ENCODE measurements at regions not wholly inside any gene's neighbourhood (a gene's known extent, or its start where the extent isn't known, plus 50 kb on each side); places are given as distances from the start of the nearest gene placed in this dataset.

- DNase-seq = no peak
These were observed 93.5 kb downstream of the C1orf94 start for GRCh38 chr1:34270181-34270580.

GRCh38 chr1:34272152-34272551 lies 95.4 kb downstream of the C1orf94 start:
- no peak for DNase-seq

- no peak for DNase-seq
These were observed 98.4 kb downstream of the C1orf94 start for GRCh38 chr1:34275150-34275549.

- DNase-seq = no peak
These were observed 99.9 kb downstream of the C1orf94 start for GRCh38 chr1:34276606-34277005.

GRCh38 chr1:34277150-34277549 lies 100.4 kb downstream of the C1orf94 start:
- no peak for DNase-seq

- no peak for DNase-seq
These were observed 101.5 kb downstream of the C1orf94 start for GRCh38 chr1:34278211-34278610.

- no peak for DNase-seq
These were observed 103.3 kb downstream of the C1orf94 start for GRCh38 chr1:34279971-34280370.

- DNase-seq = no peak
These were observed 103.8 kb downstream of the C1orf94 start for GRCh38 chr1:34280509-34280908.

GRCh38 chr1:34283142-34283541 lies 106.4 kb downstream of the C1orf94 start:
- no peak for DNase-seq

- DNase-seq = no peak
These were observed 109.8 kb downstream of the C1orf94 start for GRCh38 chr1:34286511-34286910.

GRCh38 chr1:34290831-34291230 lies 114.1 kb downstream of the C1orf94 start:
- no peak for DNase-seq

GRCh38 chr1:34292472-34292871 lies 115.8 kb downstream of the C1orf94 start:
- DNase-seq = no peak

GRCh38 chr1:34296059-34296458 lies 119.4 kb downstream of the C1orf94 start:
- no peak for DNase-seq

- DNase-seq = no peak
These were observed 126.1 kb downstream of the C1orf94 start for GRCh38 chr1:34302798-34303197.

GRCh38 chr1:34303218-34303617 lies 126.5 kb downstream of the C1orf94 start:
- DNase-seq = no peak

GRCh38 chr1:34306568-34306967 lies 129.9 kb downstream of the C1orf94 start:
- no peak for DNase-seq

- no peak for DNase-seq
These were observed 135.7 kb downstream of the C1orf94 start for GRCh38 chr1:34312359-34312758.

GRCh38 chr1:34315974-34316373 lies 139.3 kb downstream of the C1orf94 start:
- DNase-seq = no peak

- no peak for DNase-seq
These were observed 140.1 kb downstream of the C1orf94 start for GRCh38 chr1:34316773-34317172.

- DNase-seq = no peak
These were observed 142.5 kb downstream of the C1orf94 start for GRCh38 chr1:34319218-34319617.

- DNase-seq = no peak
These were observed 143.5 kb downstream of the C1orf94 start for GRCh38 chr1:34320053-34320669.

- DNase-seq = no peak
These were observed 146.3 kb downstream of the C1orf94 start for GRCh38 chr1:34322969-34323368.

GRCh38 chr1:34324879-34325440 lies 148.3 kb downstream of the C1orf94 start:
- DNase-seq = no peak

GRCh38 chr1:34328281-34328799 lies 151.6 kb downstream of the C1orf94 start:
- DNase-seq = no peak

- no peak for DNase-seq
These were observed 153.4 kb downstream of the C1orf94 start for GRCh38 chr1:34330061-34330460.

All from activated CD4-positive, CD25-positive, alpha-beta regulatory T cell treated with anti-CD3 and anti-CD28 coated beads, Interleukin-2, amount 50 U/mL, for 72 hours (primary cell).